ENCODE measurements at regions not wholly inside any gene's neighbourhood (a gene's known extent, or its start where the extent isn't known, plus 50 kb on each side); places are given as distances from the start of the nearest gene placed in this dataset.

DNA sequence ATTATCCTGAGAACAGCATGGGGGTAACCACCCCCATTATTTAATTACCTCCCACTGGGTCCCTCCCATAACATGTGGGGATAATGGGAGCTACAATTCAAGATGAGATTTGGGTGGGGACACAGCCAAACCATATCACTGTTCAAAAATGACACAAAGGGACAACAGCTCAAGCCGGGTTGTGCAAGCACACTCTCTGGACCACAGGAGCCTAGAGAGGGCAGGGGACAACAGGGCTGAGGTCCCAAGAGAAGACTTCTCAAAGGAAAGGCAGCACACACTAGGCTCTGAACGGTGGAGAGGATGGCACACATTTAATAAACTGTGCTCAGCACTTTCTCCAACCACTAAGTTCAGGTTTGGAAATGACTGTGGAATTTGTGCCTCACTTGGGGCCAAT is 122.1 kb upstream of the PKDCC start:
- TF ChIP-seq POLR2AphosphoS5 (IDR thresholded peaks at IDR 0.05): no peak
- TF ChIP-seq, protein P1, sequence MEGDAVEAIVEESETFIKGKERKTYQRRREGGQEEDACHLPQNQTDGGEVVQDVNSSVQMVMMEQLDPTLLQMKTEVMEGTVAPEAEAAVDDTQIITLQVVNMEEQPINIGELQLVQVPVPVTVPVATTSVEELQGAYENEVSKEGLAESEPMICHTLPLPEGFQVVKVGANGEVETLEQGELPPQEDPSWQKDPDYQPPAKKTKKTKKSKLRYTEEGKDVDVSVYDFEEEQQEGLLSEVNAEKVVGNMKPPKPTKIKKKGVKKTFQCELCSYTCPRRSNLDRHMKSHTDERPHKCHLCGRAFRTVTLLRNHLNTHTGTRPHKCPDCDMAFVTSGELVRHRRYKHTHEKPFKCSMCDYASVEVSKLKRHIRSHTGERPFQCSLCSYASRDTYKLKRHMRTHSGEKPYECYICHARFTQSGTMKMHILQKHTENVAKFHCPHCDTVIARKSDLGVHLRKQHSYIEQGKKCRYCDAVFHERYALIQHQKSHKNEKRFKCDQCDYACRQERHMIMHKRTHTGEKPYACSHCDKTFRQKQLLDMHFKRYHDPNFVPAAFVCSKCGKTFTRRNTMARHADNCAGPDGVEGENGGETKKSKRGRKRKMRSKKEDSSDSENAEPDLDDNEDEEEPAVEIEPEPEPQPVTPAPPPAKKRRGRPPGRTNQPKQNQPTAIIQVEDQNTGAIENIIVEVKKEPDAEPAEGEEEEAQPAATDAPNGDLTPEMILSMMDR (IDR thresholded peaks at IDR 0.05): no peak
- TF ChIP-seq EP300 (IDR thresholded peaks at IDR 0.05): no peak
- TF ChIP-seq POLR2A (IDR thresholded peaks at IDR 0.05): no peak
